ENCODE measurements at regions not wholly inside any gene's neighbourhood (a gene's known extent, or its start where the extent isn't known, plus 50 kb on each side); places are given as distances from the start of the nearest gene placed in this dataset.

DNA sequence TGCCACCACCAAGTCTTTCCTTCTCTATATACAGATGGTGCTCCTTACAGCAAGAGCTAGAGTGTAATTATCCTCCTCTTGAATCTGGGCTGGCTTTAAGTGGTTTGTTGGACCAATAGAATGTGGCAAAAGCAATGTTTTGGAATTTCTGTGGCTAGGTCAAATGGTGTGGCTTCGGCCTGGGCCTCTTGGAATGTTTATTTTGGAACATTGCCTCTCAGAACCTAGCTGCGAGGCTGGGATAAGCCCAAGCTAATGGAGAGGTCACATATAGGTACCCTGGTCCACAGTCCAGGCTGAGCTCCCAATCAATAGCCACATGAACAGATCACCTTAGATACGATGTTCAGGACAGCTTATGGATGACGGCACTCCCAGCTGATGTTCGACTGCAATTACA is 556.7 kb downstream of the TYW1 start:
- no peak for DNase-seq (ENCODE audit: low read depth in 2 of 2)

DNA sequence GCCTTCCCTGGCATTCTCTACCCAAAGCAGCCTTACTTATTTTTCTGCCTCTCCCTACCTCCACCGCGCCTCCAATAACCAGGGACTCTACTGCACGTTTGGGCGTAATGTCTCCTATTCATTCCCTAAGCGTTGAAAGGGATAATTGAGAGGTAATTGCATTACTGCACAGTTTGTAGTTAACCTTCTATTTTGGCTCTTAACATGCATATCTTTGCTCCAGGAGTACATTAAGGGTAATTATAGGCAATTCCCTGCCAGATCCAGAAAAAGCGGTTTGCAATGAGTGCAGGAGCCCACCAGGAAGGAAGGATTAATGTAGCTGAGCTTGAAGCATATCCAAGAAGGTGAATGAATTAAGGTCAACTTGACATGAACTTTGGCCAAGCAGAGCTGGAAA is 558.4 kb downstream of the TYW1 start:
- no peak for DNase-seq (ENCODE audit: low read depth in 2 of 2)

DNA sequence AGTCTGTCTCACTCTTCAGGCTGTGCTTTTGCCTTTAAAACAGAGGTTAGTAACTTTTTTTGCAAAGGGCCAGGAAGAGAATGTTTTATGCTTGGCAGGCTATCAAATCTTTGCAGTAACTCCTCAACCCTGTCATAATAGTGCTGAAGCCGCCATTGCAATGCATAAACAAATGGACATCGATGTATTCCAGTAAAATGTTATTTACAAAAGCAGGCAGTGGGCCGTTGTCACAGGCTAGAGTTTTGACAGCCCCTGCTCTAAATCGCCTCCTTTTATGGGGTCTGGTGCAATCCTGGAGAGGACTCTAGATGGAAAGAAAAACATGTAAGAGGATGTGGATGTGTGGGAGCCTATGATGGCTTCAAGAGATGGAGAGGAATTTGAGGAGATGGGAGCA is 568.3 kb downstream of the TYW1 start:
- DNase-seq (ENCODE audit: low read depth in 2 of 2), result no peak

GRCh38 chr7:67566101-67566500 is 569.5 kb downstream of the TYW1 start:
- no peak for DNase-seq (ENCODE audit: low read depth in 2 of 2)

DNA sequence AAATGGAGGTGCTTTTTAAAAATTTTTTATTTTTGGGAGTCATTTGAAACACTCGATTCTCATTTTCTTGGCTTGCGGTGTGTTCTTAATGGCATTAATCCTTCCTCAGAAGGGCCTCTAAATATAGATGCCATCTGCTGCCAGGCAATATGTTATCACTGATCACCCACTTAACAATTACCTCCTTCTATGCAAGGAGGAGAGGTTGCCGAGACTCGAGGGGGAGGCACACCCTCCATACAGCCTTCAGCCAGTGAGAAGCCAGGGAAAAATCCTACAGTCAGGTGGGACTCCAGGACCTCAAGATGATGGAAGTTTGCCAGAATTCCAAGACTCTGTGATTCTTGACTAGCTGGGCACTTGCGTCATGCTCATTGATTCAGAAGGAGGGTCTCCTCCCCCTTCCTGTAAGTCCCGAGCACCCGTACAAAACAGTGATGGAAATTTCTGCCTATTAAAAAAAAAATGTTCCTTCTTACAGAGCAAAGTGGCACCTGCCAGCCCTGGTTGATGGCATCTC is 574.5 kb downstream of the TYW1 start:
- DNase-seq (ENCODE audit: low read depth in 2 of 2), result no peak

DNA sequence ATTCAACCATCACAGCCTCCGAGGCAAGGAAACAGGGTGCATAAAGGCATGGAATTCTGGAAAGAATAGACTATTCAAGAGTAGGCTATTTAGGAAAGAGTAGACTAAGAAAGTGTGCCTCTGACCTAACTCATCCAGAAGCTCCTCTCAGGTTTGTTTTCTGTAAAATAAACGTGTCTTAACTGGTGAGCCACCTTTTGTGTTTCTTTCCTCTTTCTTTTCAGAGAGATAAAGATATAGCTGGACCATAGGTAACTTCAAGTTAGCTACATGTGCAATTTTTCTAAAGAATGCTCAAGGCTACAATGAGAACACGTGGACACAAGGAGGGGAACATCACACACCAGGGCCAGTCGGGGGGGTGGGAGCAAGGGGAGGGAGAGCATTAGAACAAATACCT is 577.0 kb downstream of the TYW1 start:
- no peak for DNase-seq (ENCODE audit: low read depth in 2 of 2)

- no peak for DNase-seq (ENCODE audit: low read depth in 2 of 2)
These were observed 592.0 kb downstream of the TYW1 start for GRCh38 chr7:67588631-67589030.

DNA sequence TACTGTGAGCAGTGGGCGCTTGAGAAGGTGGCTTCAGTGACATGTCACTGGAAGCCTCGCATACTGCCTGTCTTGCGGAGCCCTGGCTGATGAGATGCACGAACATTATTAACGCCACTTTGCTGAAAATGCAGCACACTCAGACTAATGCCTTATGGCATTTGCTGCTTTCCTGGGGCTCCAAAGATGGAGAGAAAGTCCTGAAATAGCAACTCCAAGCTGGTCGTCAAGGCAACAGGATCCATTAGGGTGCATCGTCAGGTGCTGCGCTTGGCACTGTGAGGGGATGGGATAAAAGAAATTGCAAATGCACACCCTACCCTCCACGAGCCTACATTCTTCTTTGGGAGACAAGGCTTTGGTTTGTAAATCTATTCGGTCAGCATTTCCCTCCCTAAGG is 592.5 kb downstream of the TYW1 start:
- no peak for DNase-seq (ENCODE audit: low read depth in 2 of 2)

DNA sequence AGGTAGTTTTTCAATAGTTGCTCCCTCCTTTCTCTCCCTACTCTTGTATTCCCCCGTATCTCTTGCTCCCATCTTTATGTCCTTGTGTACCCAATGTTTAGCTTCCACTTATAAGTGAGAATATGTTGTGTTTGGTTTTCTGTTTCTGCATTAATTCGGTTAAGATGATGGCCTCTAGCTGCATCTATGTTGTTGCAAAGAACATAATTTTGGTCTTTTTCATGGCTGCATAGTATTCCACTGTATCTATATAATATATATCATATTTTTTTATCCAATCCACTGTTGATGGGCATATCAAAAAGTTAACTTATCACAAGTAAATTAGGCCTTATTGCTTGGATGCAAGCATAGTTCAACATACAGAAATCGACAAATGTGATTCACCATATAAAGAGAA is 594.0 kb downstream of the TYW1 start:
- DNase-seq (ENCODE audit: low read depth in 2 of 2), result no peak

DNA sequence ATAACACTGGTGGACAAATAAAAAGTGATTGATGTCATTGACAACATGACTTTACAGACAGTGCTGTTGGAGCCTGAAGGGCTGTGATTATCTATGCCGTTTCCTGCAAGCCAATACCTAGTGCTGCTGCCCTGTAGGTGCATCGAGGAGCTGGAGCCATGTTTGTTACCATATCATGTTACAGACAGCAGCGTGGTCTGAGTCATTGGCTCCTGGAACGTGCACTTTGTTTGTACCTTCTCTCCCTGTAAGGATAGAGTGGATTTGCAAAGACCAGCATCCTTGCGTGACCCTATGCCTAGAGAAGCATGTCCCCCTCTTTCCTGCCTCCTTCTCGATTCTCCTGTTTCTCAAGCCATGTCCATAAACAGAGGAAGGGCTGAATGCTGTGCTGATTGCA is 597.2 kb downstream of the TYW1 start:
- no peak for DNase-seq (ENCODE audit: low read depth in 2 of 2)

- DNase-seq (ENCODE audit: low read depth in 2 of 2), result no peak
These were observed 599.0 kb downstream of the TYW1 start for GRCh38 chr7:67595431-67596180.

- no peak for DNase-seq (ENCODE audit: low read depth in 2 of 2)
These were observed 600.5 kb downstream of the TYW1 start for GRCh38 chr7:67597161-67597560.

DNA sequence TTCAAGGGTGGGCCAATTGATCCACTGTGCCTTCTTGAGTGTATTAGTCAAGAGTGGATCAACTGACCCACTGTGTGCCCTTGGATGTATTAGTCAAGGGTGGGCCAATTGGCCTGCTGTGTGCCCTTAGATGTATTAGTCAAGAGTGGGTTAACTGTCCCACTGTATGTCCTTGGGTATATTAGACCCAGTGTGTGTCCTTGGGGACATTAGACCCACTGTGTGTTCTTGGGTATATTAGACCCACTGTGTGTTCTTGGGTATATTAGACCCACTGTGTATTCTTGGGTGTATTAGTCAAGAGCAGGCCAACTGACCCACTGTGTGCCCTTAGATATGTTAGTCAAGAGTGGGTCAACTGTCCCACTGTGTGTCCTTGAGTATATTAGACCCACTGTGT is 601.8 kb downstream of the TYW1 start:
- DNase-seq (ENCODE audit: low read depth in 2 of 2), result no peak

GRCh38 chr7:67599331-67600062 is 602.9 kb downstream of the TYW1 start:
- no peak for DNase-seq (ENCODE audit: low read depth in 2 of 2)

DNA sequence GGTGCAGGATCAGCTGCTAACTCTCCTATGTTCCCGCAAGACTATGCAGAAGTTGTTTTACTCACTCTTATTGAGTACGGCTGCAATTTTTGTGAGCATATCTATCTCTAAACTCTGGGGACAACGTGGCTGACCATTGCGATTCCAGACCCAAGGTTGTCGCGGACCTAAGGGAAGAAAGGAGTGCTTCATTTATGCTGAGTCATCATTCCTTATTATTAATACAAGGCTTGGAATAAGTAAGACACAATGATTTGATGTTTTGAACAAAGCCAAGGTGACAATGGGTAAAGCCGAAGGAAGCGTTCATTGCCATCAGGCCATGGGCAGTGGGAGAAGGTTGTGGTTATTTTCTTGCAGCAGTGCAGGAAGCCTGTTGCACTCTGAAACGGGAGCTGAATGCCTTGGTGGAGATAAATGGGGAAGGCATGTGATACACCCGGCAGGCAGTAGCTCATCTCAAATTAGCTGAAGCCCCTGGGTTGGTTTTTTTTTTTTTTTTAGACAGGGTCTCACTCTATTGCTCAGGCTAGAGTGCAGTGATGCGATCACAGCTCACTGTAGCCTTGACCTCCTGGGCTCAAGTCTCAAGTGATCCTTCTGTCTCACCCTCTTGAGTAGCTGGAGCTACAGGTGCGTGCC is 605.7 kb downstream of the TYW1 start:
- DNase-seq (ENCODE audit: low read depth in 2 of 2), result no peak

- DNase-seq (ENCODE audit: low read depth in 2 of 2), result no peak
These were observed 608.1 kb downstream of the TYW1 start for GRCh38 chr7:67604461-67605386.

- DNase-seq (ENCODE audit: low read depth in 2 of 2), result no peak
These were observed 612.2 kb downstream of the TYW1 start for GRCh38 chr7:67608806-67609205.

- no peak for DNase-seq (ENCODE audit: low read depth in 2 of 2)
These were observed 614.3 kb downstream of the TYW1 start for GRCh38 chr7:67610897-67611296.

DNA sequence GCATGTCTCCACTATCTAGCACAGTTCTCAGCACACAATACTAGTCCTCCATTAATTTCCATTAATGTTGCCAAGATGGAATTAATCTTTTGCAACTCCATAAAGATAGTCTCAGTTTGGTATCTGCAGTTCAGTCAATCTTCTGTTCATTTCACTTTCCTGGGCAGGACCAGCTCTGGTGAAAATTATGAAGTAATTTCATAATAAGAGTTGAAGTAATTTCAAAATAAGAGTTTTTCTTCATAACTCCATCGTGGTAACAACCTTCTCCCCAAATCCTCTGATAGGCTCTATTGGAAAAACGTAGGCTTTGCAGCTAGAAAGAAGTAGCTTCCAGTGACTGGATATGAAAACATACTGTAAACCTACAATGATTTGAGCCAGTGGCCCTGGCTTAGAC is 618.2 kb downstream of the TYW1 start:
- DNase-seq (ENCODE audit: low read depth in 2 of 2), result no peak

GRCh38 chr7:67616517-67616916 is 619.9 kb downstream of the TYW1 start:
- DNase-seq (ENCODE audit: low read depth in 2 of 2), result no peak

GRCh38 chr7:67618556-67619162 is 622.0 kb downstream of the TYW1 start:
- no peak for DNase-seq (ENCODE audit: low read depth in 2 of 2)

Measured in stimulated activated CD4-positive, alpha-beta T cell treated with anti-CD3 and anti-CD28 coated beads, Interleukin-15, amount 100 ng/mL, for 48 hours (primary cell).